ENCODE measurements at regions not wholly inside any gene's neighbourhood (a gene's known extent, or its start where the extent isn't known, plus 50 kb on each side); places are given as distances from the start of the nearest gene placed in this dataset.

GRCh38 chr20:57792386-57793080, 82.7 kb upstream of the PMEPA1 start:
- no peaks in the 10 kb centered on the region for H3K9me3 Mint-ChIP-seq
- H3K4me1 Mint-ChIP-seq, result no peaks in the 10 kb centered on the region
- no peak overlapping the region for H3K4me3 Mint-ChIP-seq
- DNase-seq, result no peak
- H3K36me3 Mint-ChIP-seq, result no peaks in the 10 kb centered on the region
- H3K27ac Mint-ChIP-seq, result no peak overlapping the region
- no peaks in the 10 kb centered on the region for H3K27me3 Mint-ChIP-seq (ENCODE audit: low read depth in 3 of 3)

- DNase-seq, result no peak
- H3K27me3 Mint-ChIP-seq (ENCODE audit: low read depth in 3 of 3), result no peaks in the 10 kb centered on the region
- no peaks in the 10 kb centered on the region for H3K9me3 Mint-ChIP-seq
- H3K4me3 Mint-ChIP-seq, result no peak overlapping the region
- H3K27ac Mint-ChIP-seq, result no peak overlapping the region
- H3K4me1 Mint-ChIP-seq, result no peaks in the 10 kb centered on the region
- H3K36me3 Mint-ChIP-seq, result no peaks in the 10 kb centered on the region
These were observed 82.2 kb upstream of the PMEPA1 start for GRCh38 chr20:57791966-57792365.

- Mint-ChIP-seq H3K27ac (no peak overlapping the region), H3K27me3 (ENCODE audit: low read depth in 3 of 3) (no peaks in the 10 kb centered on the region), H3K9me3 (no peaks in the 10 kb centered on the region), H3K4me3 (no peak overlapping the region), H3K4me1 (no peaks in the 10 kb centered on the region), H3K36me3 (no peaks in the 10 kb centered on the region)
- DNase-seq, result no peak
These were observed 81.6 kb upstream of the PMEPA1 start for GRCh38 chr20:57791178-57791962.

GRCh38 chr20:57790176-57790575, 80.4 kb upstream of the PMEPA1 start:
- H3K36me3 Mint-ChIP-seq, result no peaks in the 10 kb centered on the region
- H3K4me1 Mint-ChIP-seq, result no peaks in the 10 kb centered on the region
- no peak for DNase-seq
- H3K27ac Mint-ChIP-seq, result no peak overlapping the region
- no peak overlapping the region for H3K4me3 Mint-ChIP-seq
- no peaks in the 10 kb centered on the region for H3K27me3 Mint-ChIP-seq (ENCODE audit: low read depth in 3 of 3)
- no peaks in the 10 kb centered on the region for H3K9me3 Mint-ChIP-seq

- Mint-ChIP-seq H3K9me3 (no peaks in the 10 kb centered on the region), H3K4me3 (no peak overlapping the region), H3K27ac (no peak overlapping the region), H3K36me3 (no peaks in the 10 kb centered on the region), H3K4me1 (no peaks in the 10 kb centered on the region), H3K27me3 (ENCODE audit: low read depth in 3 of 3) (no peaks in the 10 kb centered on the region)
- no peak for DNase-seq
These were observed 79.3 kb upstream of the PMEPA1 start for GRCh38 chr20:57788936-57789613.

- H3K9me3 Mint-ChIP-seq, result no peaks in the 10 kb centered on the region
- no peak overlapping the region for H3K27ac Mint-ChIP-seq
- no peaks in the 10 kb centered on the region for H3K4me1 Mint-ChIP-seq
- no peak overlapping the region for H3K4me3 Mint-ChIP-seq
- peaks cover 0 to 2% (median 0%) of the 10 kb centered on the region in 3 donors for H3K27me3 Mint-ChIP-seq (ENCODE audit: low read depth in 3 of 3)
- no peaks in the 10 kb centered on the region for H3K36me3 Mint-ChIP-seq
- no peak for DNase-seq
These were observed 78.4 kb upstream of the PMEPA1 start for GRCh38 chr20:57787990-57788781.

GRCh38 chr20:57787151-57787989, 77.6 kb upstream of the PMEPA1 start:
- no peaks in the 10 kb centered on the region for H3K4me1 Mint-ChIP-seq
- H3K27ac Mint-ChIP-seq, result no peak overlapping the region
- no peak for DNase-seq
- H3K4me3 Mint-ChIP-seq, result no peak overlapping the region
- no peaks in the 10 kb centered on the region for H3K9me3 Mint-ChIP-seq
- no peaks in the 10 kb centered on the region for H3K36me3 Mint-ChIP-seq
- H3K27me3 Mint-ChIP-seq (ENCODE audit: low read depth in 3 of 3), result peaks cover 0 to 2% (median 0%) of the 10 kb centered on the region in 3 donors

- H3K4me3 Mint-ChIP-seq, result no peak overlapping the region
- DNase-seq, result no peak
- no peaks in the 10 kb centered on the region for H3K9me3 Mint-ChIP-seq
- H3K36me3 Mint-ChIP-seq, result no peaks in the 10 kb centered on the region
- no peaks in the 10 kb centered on the region for H3K4me1 Mint-ChIP-seq
- H3K27ac Mint-ChIP-seq, result no peak overlapping the region
- peaks cover 0 to 2% (median 0%) of the 10 kb centered on the region in 3 donors for H3K27me3 Mint-ChIP-seq (ENCODE audit: low read depth in 3 of 3)
These were observed 76.6 kb upstream of the PMEPA1 start for GRCh38 chr20:57786304-57786932.

GRCh38 chr20:57785720-57786119, 75.9 kb upstream of the PMEPA1 start:
- Mint-ChIP-seq H3K36me3 (no peaks in the 10 kb centered on the region), H3K27me3 (ENCODE audit: low read depth in 3 of 3) (peaks cover 0 to 6% (median 2%) of the 10 kb centered on the region in 3 donors), H3K4me3 (no peak overlapping the region), H3K4me1 (no peaks in the 10 kb centered on the region), H3K9me3 (no peaks in the 10 kb centered on the region), H3K27ac (no peak overlapping the region)
- no peak for DNase-seq

GRCh38 chr20:57785061-57785460, 75.2 kb upstream of the PMEPA1 start:
- no peaks in the 10 kb centered on the region for H3K36me3 Mint-ChIP-seq
- no peaks in the 10 kb centered on the region for H3K4me1 Mint-ChIP-seq
- H3K27me3 Mint-ChIP-seq (ENCODE audit: low read depth in 3 of 3), result peaks cover 0 to 6% (median 4%) of the 10 kb centered on the region in 3 donors
- no peak for DNase-seq
- H3K9me3 Mint-ChIP-seq, result no peaks in the 10 kb centered on the region
- no peak overlapping the region for H3K4me3 Mint-ChIP-seq
- no peak overlapping the region for H3K27ac Mint-ChIP-seq

- Mint-ChIP-seq H3K27ac (no peak overlapping the region), H3K27me3 (ENCODE audit: low read depth in 3 of 3) (peaks cover 0 to 6% (median 4%) of the 10 kb centered on the region in 3 donors), H3K36me3 (no peaks in the 10 kb centered on the region), H3K4me1 (no peaks in the 10 kb centered on the region), H3K4me3 (no peak overlapping the region), H3K9me3 (no peaks in the 10 kb centered on the region)
- no peak for DNase-seq
These were observed 74.4 kb upstream of the PMEPA1 start for GRCh38 chr20:57783956-57784837.

GRCh38 chr20:57783196-57783595, 73.4 kb upstream of the PMEPA1 start:
- Mint-ChIP-seq H3K27ac (no peak overlapping the region), H3K9me3 (no peaks in the 10 kb centered on the region), H3K27me3 (ENCODE audit: low read depth in 3 of 3) (peaks cover 0 to 6% (median 4%) of the 10 kb centered on the region in 3 donors), H3K4me1 (no peaks in the 10 kb centered on the region), H3K36me3 (no peaks in the 10 kb centered on the region), H3K4me3 (no peak overlapping the region)
- no peak for DNase-seq
